ENCODE measurements at regions not wholly inside any gene's neighbourhood (a gene's known extent, or its start where the extent isn't known, plus 50 kb on each side); places are given as distances from the start of the nearest gene placed in this dataset.

GRCh38 chr6:78511009-78511408 lies 356.3 kb upstream of the IRAK1BP1 start:
- Histone ChIP-seq H3K36me3 (ENCODE audit: control insufficient read depth, insufficient read depth, low read length) (no peaks in the 10 kb centered on the region), H3K4me3 (replicated peaks; ENCODE audit: low read depth, low read length) (no peak overlapping the region), H3K27me3 (replicated peaks; ENCODE audit: control insufficient read depth, insufficient read depth, low read length) (no peaks in the 10 kb centered on the region)
- no peak for DNase-seq (ENCODE audit: extremely low read depth, insufficient read length)
- TF ChIP-seq CTCF (IDR thresholded peaks at IDR 0.05; ENCODE audit: insufficient read depth, low read length, poor library complexity, severe bottlenecking): no peak

- Histone ChIP-seq H3K27me3 (replicated peaks; ENCODE audit: control insufficient read depth, insufficient read depth, low read length) (no peaks in the 10 kb centered on the region), H3K36me3 (ENCODE audit: control insufficient read depth, insufficient read depth, low read length) (no peaks in the 10 kb centered on the region), H3K4me3 (replicated peaks; ENCODE audit: low read depth, low read length) (no peak overlapping the region)
- no peak for DNase-seq (ENCODE audit: extremely low read depth, insufficient read length)
- TF ChIP-seq CTCF (IDR thresholded peaks at IDR 0.05; ENCODE audit: insufficient read depth, low read length, poor library complexity, severe bottlenecking): peak; percentile 28
Observed at GRCh38 chr6:78513856-78514255, 353.5 kb upstream of the IRAK1BP1 start.

GRCh38 chr6:78515271-78515670 lies 352.1 kb upstream of the IRAK1BP1 start:
- TF ChIP-seq CTCF (IDR thresholded peaks at IDR 0.05; ENCODE audit: insufficient read depth, low read length, poor library complexity, severe bottlenecking): no peak
- Histone ChIP-seq H3K27me3 (replicated peaks; ENCODE audit: control insufficient read depth, insufficient read depth, low read length) (no peaks in the 10 kb centered on the region), H3K36me3 (ENCODE audit: control insufficient read depth, insufficient read depth, low read length) (no peaks in the 10 kb centered on the region), H3K4me3 (replicated peaks; ENCODE audit: low read depth, low read length) (no peak overlapping the region)
- no peak for DNase-seq (ENCODE audit: extremely low read depth, insufficient read length)

GRCh38 chr6:78517399-78517798 lies 350.0 kb upstream of the IRAK1BP1 start:
- no peaks in the 10 kb centered on the region for H3K27me3 ChIP-seq (replicated peaks; ENCODE audit: control insufficient read depth, insufficient read depth, low read length)
- H3K4me3 ChIP-seq (replicated peaks; ENCODE audit: low read depth, low read length): no peak overlapping the region
- DNase-seq (ENCODE audit: extremely low read depth, insufficient read length): no peak
- no peaks in the 10 kb centered on the region for H3K36me3 ChIP-seq (ENCODE audit: control insufficient read depth, insufficient read depth, low read length)
- no peak for TF ChIP-seq CTCF (IDR thresholded peaks at IDR 0.05; ENCODE audit: insufficient read depth, low read length, poor library complexity, severe bottlenecking)

GRCh38 chr6:78523622-78524021 lies 343.7 kb upstream of the IRAK1BP1 start:
- H3K27me3 ChIP-seq (replicated peaks; ENCODE audit: control insufficient read depth, insufficient read depth, low read length): no peaks in the 10 kb centered on the region
- H3K4me3 ChIP-seq (replicated peaks; ENCODE audit: low read depth, low read length): no peak overlapping the region
- DNase-seq (ENCODE audit: extremely low read depth, insufficient read length): no peak
- no peaks in the 10 kb centered on the region for H3K36me3 ChIP-seq (ENCODE audit: control insufficient read depth, insufficient read depth, low read length)
- no peak for TF ChIP-seq CTCF (IDR thresholded peaks at IDR 0.05; ENCODE audit: insufficient read depth, low read length, poor library complexity, severe bottlenecking)

- TF ChIP-seq CTCF (IDR thresholded peaks at IDR 0.05; ENCODE audit: insufficient read depth, low read length, poor library complexity, severe bottlenecking): no peak
- H3K36me3 ChIP-seq (ENCODE audit: control insufficient read depth, insufficient read depth, low read length): no peaks in the 10 kb centered on the region
- DNase-seq (ENCODE audit: extremely low read depth, insufficient read length): no peak
- H3K4me3 ChIP-seq (replicated peaks; ENCODE audit: low read depth, low read length): no peak overlapping the region
- H3K27me3 ChIP-seq (replicated peaks; ENCODE audit: control insufficient read depth, insufficient read depth, low read length): no peaks in the 10 kb centered on the region
Observed at GRCh38 chr6:78525976-78526375, 341.4 kb upstream of the IRAK1BP1 start.

Data from GM06990 (cell line).